GM12878 (cell line): ENCODE measurements at regions not wholly inside any gene's neighbourhood (a gene's known extent, or its start where the extent isn't known, plus 50 kb on each side); places are given as distances from the start of the nearest gene placed in this dataset.

Source experiments
- ATF3 ChIP-seq: IDR thresholded peaks from 2 replicates; pipeline ENCODE4 v1.6.1; 2011; ENCODE audit warnings: low read depth, mild to moderate bottlenecking, low read length, moderate library complexity, borderline replicate concordance; ENCODE audit errors: extremely low read depth
- CTCF ChIP-seq, 3 experiments: IDR thresholded peaks in 2 of 3; conservative IDR thresholded peaks in 1 of 3; 2 replicates each; pipeline ENCODE4 v1.5.1; 2011; ENCODE audit warnings: low read depth in 3 of 3, low read length in 3 of 3, mild to moderate bottlenecking in 3 of 3, control low read depth in 2 of 3, moderate library complexity in 2 of 3, inconsistent platforms in 1 of 3, mixed read lengths in 1 of 3; ENCODE audit not compliant: control insufficient read depth in 2 of 3, insufficient read depth in 1 of 3; ENCODE audit errors: extremely low read depth in 1 of 3
- EZH2 ChIP-seq: IDR thresholded peaks from 2 replicates; pipeline ENCODE4 v1.6.1; 2012; ENCODE audit warnings: low read depth, mild to moderate bottlenecking, control low read depth, inconsistent platforms, low read length, borderline replicate concordance; ENCODE audit not compliant: control insufficient read depth
- MAX ChIP-seq: IDR thresholded peaks from 2 replicates; pipeline ENCODE4 v1.6.1; 2012; ENCODE audit warnings: low read depth, low read length, improper control_type of control experiment
- NR2C1 ChIP-seq: fragments of 450-650 bp; IDR thresholded peaks from 2 replicates; pipeline ENCODE4 v1.6.1; 2017; ENCODE audit warnings: antibody characterized with exemption, mild to moderate bottlenecking, moderate library complexity
- SRF ChIP-seq, 2 experiments: IDR thresholded peaks; 2 replicates each; pipeline ENCODE4 v1.6.1; 2011; ENCODE audit warnings: low read depth in 2 of 2, low read length in 2 of 2, mild to moderate bottlenecking in 1 of 2, moderate library complexity in 1 of 2

- TF ChIP-seq MAX (no peak), EZH2 (no peak), ATF3 (no peak), CTCF (IDR thresholded peaks at IDR 0.05 in 2 of 3, conservative IDR thresholded peaks at IDR 0.05 in 1 of 3; ENCODE audit: control insufficient read depth in 2 of 3, extremely low read depth in 1 of 3, insufficient read depth in 1 of 3, low read depth in 3 of 3, low read length in 3 of 3) (no peak), NR2C1 (no peak), SRF (IDR thresholded peaks at IDR 0.05; ENCODE audit: low read depth in 2 of 2, low read length in 2 of 2) (no peak)
These were observed 876.0 kb downstream of the EPHA3 start for GRCh38 chr3:89983449-89983848.
